Left ventricle myocardium superior (tissue), 1 donor: ENCODE measurements at regions not wholly inside any gene's neighbourhood (a gene's known extent, or its start where the extent isn't known, plus 50 kb on each side); places are given as distances from the start of the nearest gene placed in this dataset.

Experiments
- ATAC-seq: fragments of 200-7000 bp; cut with Tn5 transposase; one replicate; pipeline ENCODE4 v1.9.1; 2020; ENCODE audit warnings: mild to moderate bottlenecking, moderate library complexity
- DNase-seq: peaks from one replicate; pipeline ENCODE4 v3.0.0-alpha.2; 2020
- intact Hi-C: fragments of 100-400 bp; cut with micrococcal nuclease; formaldehyde crosslinking; loops from one replicate; pipeline ENCODE4 v1.11.0; 2022
- donor health status: DM: no; HTN: yes; CAD: no; lungs with severe emphysema.

DNA sequence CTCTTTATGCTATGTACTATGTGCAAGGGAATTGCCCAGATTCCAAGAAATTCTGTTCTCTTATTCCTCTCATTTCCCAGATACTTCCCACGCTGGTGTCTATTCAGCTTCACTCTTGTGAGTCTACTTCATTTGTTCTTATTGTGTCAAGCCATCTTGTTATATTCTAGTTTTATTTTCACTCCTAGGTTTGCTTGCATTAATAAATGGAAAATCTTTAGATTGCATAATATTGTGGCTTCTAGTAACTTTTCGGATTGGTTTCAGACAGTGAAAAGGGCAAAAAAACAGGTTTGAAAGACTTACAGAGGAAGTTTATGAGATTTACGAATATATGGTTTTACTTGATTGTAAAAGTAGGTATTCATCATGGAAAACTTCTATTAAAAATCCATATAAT, 128.4 kb downstream of the BTC start:
- intact Hi-C loops, result no loop called here
- ATAC-seq (no peak), DNase-seq (no peak)

DNA sequence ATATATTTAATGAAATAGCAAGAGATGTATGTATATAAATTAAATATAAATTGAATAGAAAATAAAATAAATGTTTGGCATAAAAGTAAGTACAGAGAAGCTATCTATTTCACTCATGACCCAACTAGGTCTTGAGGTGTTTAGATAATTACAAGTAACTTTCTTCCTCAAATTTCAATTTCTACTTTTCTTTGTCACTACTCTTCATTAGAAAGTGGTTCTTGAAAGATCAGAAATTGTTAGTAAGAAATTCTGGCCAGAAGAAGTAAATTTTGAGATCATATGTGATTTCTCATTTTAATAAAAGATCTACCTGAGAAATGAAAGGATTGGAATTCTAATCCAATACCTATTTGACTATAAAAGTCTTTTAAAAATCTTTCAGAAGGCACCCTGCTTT, 126.9 kb downstream of the BTC start:
- intact Hi-C loops, result no loop called here
- DNase-seq (no peak), ATAC-seq (no peak)

DNA sequence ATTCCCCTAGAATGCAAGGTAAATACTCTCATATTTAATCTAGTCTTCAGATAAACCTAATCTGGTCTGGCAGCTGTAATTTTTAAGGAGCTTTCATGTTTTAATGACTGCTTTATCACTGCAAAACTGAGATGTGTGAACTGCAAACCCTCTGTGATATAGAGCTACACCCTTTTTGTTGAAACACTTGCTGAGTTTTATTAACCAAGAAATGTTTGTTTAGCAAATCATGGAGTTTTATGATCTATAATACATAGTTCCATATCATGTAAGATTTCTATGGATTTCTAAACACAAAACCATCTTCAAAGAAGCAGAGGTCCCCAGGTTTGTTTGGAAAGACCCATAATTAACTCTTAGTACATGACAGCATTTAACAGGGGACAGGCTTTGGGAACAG, 126.4 kb downstream of the BTC start:
- DNase-seq, result no peak
- no peak for ATAC-seq
- intact Hi-C loops, result no loop called here

DNA sequence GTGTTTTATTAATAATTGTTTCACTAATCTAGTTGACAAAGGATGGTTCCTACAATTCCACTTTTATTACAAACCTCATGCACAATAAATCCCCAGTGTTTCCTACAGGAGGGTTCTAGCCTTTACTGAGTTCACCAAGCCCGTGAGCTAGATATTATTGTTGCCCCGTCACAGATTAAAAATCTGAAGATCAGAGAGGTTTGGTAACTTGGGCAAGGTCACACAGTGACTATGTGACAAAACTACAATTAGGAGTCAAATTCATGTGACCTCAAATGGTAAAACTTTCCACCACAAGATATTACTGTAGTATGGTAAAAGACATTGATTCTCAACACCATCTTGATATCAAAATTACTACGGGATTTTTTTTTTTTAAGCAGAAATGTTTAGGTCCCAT, 124.6 kb downstream of the BTC start:
- no peak for ATAC-seq
- intact Hi-C loops, result loop anchor here (5.0 kb wide), 1 partner anchor 297 kb away; no protein-coding TSS in a partner anchor
- no peak for DNase-seq

DNA sequence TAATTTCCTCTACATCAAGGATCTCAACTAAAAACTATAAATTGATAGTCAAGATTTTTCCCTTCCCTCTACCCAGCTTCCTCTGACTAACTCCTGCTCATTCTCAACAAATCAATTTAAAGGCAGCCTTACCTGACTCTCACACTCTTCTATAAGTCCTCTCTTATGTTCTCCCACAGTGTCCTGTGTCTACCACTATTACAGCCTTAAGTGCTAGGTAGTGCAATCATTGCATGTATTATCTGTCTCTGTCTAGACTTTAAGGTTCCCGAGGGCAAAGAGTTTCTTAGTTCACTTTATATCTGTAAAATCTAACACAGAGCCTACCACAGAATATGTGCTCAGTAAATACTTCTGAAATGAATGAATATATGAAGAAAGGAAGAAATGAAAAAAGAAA, 123.7 kb downstream of the BTC start:
- ATAC-seq (no peak), DNase-seq (no peak)
- intact Hi-C loops, result loop anchor here (5.0 kb wide), 1 partner anchor 298 kb away; no protein-coding TSS in a partner anchor

DNA sequence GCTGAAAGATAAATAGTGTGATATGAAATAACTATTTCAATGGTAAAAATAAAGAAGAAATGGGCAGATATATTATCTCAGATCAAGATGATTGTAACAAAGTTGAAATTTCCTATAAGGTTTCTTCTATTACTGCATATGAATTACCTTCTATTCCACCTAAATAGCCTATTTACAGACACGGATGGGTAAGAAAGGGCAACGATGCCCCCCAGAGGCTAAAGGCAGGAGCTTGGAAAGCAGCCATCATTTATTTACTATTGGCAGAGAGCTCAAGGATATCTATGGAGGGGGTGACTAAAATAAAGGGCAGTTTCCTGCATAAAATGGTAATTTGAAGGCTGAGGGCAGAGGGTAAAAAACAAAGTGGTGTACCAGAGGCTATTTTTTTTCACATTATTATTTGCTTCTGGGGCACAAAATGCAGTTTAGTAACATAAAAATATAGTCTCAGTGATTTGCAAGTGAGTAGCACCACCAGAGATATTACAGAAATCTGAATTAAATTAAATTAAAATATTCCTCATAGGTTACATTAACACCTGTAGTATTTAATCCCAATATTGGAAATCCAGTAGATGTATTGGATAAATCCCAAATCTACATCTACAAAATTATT, 123.1 kb downstream of the BTC start:
- ATAC-seq, result no peak
- DNase-seq, result no peak

DNA sequence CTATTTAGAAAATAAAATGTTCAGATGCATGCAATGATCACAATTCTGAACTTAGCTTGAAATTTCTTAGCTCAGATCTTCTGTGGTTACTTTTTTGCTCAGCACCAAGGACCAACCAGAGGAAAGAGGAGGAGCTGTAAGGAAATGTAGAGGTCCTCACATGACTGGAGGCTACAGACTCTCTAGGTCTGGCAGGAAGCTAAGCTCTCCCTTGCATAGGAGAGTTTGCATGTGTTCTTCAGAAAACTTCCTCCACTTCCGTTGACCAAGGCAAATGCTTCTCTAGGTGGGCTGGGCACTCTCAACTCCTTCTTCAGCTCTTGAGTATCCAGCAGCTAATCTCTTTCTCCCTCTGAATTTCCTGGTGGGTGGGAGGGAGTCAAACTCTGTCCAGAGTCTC, 119.6 kb downstream of the BTC start:
- ATAC-seq, result no peak
- intact Hi-C loops, result loop anchor here (5.0 kb wide), 1 partner anchor 302 kb away; no protein-coding TSS in a partner anchor
- no peak for DNase-seq

More for the DNA sequence above, 123.1 kb downstream of the BTC start:
- intact Hi-C loops, result loop anchor here (5.0 kb wide), 1 partner anchor 299 kb away; no protein-coding TSS in a partner anchor

DNA sequence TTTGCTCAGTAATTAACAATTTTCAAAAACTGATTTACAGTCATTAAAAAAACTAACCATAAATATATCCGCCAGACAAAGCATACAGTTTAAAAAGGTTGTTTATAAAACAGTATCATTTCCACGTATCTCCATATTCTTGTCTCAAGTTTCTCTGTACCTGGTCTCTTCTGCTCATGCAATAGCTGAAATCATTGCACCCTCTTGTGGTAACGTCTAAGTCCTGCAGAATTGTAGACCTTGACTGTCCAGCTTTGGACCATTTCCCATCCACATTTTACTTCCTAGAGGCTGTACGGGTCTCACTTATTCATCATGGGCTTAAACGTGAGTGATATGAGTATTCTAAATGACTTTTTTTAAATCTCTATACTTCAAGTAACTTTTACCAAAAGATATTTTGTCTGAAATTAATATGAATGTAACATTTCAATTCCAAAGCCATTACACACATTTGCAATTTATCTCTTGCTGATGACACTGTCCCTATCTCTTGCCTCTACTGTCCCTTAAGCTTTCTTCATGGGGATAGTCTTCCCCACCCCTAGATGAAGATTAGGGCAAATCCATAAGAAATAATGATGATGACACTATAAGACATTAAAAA, 118.5 kb downstream of the BTC start:
- intact Hi-C loops, result no loop called here
- peak; percentile 36 for ATAC-seq
- no peak for DNase-seq

DNA sequence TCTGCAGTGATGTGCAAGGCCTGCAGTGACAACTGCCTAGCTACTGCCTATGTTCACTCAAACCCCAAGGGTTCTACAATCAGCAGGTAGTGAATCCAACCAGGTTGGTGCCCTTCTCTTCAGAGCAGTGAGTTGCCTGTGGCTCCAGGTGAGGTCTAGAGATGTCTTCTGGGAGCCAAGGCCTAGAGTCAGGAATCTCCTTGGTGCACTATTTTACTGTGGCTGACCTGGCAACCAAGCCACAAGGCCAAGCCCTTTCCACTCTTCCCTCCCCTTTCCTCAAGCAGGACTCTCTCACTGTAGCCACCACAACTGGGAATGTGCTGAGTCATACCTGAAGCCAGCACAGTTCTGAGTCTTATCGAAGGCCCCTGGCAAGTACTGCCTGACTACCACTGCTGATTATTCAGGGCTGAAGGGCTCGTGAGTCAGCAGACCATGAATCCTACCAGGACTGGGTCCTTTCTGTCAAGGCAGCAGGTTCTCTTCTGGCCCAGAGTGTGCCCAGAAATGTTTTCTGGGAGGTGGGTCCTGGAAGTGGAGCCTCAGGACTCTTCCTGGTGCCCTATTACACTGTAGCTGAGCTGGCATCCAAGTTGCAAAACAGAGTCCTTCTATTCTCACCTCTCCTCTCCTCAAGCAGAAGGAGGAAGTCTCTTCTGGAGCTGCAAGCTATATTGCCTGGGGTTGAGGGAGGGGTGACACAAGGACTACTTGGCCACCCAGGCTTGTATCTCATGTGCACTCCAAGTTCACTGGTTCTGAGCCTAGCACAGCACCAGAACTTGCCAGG, 111.6 kb downstream of the BTC start:
- intact Hi-C loops, result no loop called here
- DNase-seq, result no peak
- ATAC-seq, result no peak

DNA sequence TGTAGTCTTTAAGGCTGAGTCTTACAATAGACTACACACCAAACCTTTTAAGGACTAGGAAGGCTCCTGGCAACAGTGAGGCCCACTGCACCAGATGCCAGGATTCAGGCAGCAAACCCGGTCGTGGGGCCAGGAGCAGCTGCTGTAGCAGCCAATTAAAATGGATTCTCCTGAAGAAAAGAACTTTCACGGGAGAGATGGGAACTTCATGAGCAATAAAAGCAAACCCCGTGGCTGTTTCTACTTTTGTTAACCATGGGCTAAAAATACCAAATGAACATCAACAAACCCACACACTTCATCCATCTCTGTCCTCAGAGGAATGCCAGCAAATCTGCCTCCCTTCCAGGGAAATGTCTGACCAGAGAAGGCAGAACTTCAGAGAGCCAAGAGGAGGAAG, 101.4 kb downstream of the BTC start:
- intact Hi-C loops, result no loop called here
- DNase-seq (no peak), ATAC-seq (no peak)
